Sigmoid colon (tissue), 6 donors: ENCODE measurements at regions not wholly inside any gene's neighbourhood (a gene's known extent, or its start where the extent isn't known, plus 50 kb on each side); places are given as distances from the start of the nearest gene placed in this dataset.

Source experiments
- DNase-seq: peaks from one replicate; pipeline ENCODE4 v3.0.0-alpha.2; 2019
- H3K27ac ChIP-seq, 4 donors: fragments of 200-600 bp; sonication (generic); one replicate each; pipeline ENCODE4 v1.5.1; 2016 to 2019; ENCODE audit warnings: mild to moderate bottlenecking in 1 of 4
- H3K27me3 ChIP-seq, 3 donors: fragments of 200-600 bp; sonication (generic); one replicate each; pipeline ENCODE4 v1.5.1; 2019; ENCODE audit warnings: mild to moderate bottlenecking in 1 of 3
- H3K36me3 ChIP-seq, 4 donors: fragments of 200-600 bp; sonication (generic); one replicate each; pipeline ENCODE4 v1.5.1; 2016 to 2019
- H3K4me1 ChIP-seq, 4 donors: fragments of 200-600 bp; sonication (generic); one replicate each; pipeline ENCODE4 v1.5.1; 2017 to 2019
- H3K4me3 ChIP-seq, 4 donors: fragments of 200-600 bp; sonication (generic); one replicate each; pipeline ENCODE4 v1.5.1; 2017 to 2019; ENCODE audit warnings: mild to moderate bottlenecking in 2 of 4, moderate library complexity in 1 of 4
- H3K9me3 ChIP-seq, 4 donors: fragments of 200-600 bp in 3 of 4; sonication (generic) in 3 of 4; one replicate each; pipeline versions ENCODE4 v1.5.1 to v1.6.1; 2013 to 2019
- EP300 ChIP-seq, 4 donors: sonication (generic); formaldehyde crosslinking; IDR thresholded peaks; one replicate each; pipeline ENCODE4 v1.6.1; 2017; ENCODE audit warnings: antibody characterized with exemption in 4 of 4
- POLR2A ChIP-seq, 2 donors: fragments of 450-650 bp; IDR thresholded peaks; one replicate each; pipeline ENCODE4 v1.6.1; 2016; ENCODE audit warnings: antibody characterized with exemption in 2 of 2, mild to moderate bottlenecking in 2 of 2, moderate library complexity in 2 of 2
- POLR2AphosphoS5 ChIP-seq, 4 donors: sonication (generic); formaldehyde crosslinking; IDR thresholded peaks; one replicate each; pipeline ENCODE4 v1.6.1; 2017; ENCODE audit warnings: antibody characterized with exemption in 4 of 4
- WGBS, 2 donors: extraction: QIAGEN DNeasy Blood & Tissue Kit; methylation state at CpG; one replicate each; pipeline ENCODE4 v1.1.7; 2013; 5-methylcytosine and 5-hydroxymethylcytosine counted together
- intact Hi-C: fragments of 100-400 bp; cut with DNase I; formaldehyde crosslinking; loops from one replicate; pipeline ENCODE4 v1.15.1; 2023
- small RNA-seq, 3 donors: library from RNA; depleted of rRNA; stranded (forward); fragments of <200 nt; gene quantifications; one replicate each; pipeline ENCODE3, GENCODE V24; 2016
- TF ChIP-seq, protein P1 (sequence below), 4 experiments: fragments of 450-650 bp in 3 of 4; fragments of 200-600 bp in 1 of 4; IDR thresholded peaks; one replicate each; pipeline ENCODE4 v1.5.1; 2016 to 2019; ENCODE audit warnings: antibody characterized with exemption in 4 of 4, mild to moderate bottlenecking in 3 of 4, moderate library complexity in 2 of 4
- donor health status: healthy with polysubstance abuse.
- donor health status: healthy.

DNA sequence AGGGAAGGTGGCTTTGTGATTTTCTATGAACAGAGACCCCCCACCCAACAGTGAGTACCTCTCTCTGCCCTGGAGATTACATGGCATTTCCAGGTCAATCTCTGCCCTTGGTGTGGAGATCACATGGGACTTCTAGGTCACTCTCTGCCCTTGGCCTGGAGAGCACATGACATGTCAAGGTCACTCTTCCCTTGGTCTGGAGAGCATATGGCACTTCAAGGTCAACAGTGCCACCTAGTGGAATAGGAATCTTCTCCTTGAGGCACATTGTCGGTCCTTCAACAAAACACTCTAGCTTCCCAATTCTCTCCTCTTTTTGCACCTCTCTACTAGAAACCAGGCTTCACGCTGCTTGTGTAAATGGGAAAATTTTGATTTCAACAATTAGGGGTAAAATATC lies 66.2 kb upstream of the TACR3 start:
- DNase-seq, result no peak
- Histone ChIP-seq H3K4me3 (no peak overlapping the region), H3K9me3 (peaks cover 0 to 3% (median 3%) of the 10 kb centered on the region in 4 donors), H3K4me1 (no peaks in the 10 kb centered on the region), H3K27ac (no peak overlapping the region), H3K36me3 (no peaks in the 10 kb centered on the region), H3K27me3 (no peaks in the 10 kb centered on the region)
- TF ChIP-seq EP300 (IDR thresholded peaks at IDR 0.05), result no peak
- no peak for TF ChIP-seq POLR2AphosphoS5 (IDR thresholded peaks at IDR 0.05)
- no peak for TF ChIP-seq POLR2A (IDR thresholded peaks at IDR 0.05)
- TF ChIP-seq, protein P1, sequence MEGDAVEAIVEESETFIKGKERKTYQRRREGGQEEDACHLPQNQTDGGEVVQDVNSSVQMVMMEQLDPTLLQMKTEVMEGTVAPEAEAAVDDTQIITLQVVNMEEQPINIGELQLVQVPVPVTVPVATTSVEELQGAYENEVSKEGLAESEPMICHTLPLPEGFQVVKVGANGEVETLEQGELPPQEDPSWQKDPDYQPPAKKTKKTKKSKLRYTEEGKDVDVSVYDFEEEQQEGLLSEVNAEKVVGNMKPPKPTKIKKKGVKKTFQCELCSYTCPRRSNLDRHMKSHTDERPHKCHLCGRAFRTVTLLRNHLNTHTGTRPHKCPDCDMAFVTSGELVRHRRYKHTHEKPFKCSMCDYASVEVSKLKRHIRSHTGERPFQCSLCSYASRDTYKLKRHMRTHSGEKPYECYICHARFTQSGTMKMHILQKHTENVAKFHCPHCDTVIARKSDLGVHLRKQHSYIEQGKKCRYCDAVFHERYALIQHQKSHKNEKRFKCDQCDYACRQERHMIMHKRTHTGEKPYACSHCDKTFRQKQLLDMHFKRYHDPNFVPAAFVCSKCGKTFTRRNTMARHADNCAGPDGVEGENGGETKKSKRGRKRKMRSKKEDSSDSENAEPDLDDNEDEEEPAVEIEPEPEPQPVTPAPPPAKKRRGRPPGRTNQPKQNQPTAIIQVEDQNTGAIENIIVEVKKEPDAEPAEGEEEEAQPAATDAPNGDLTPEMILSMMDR (IDR thresholded peaks at IDR 0.05), result no peak
- 80 to 83% methylated on average over 2 of the region's 2 CpGs for WGBS, 2 donors
- intact Hi-C loops, result no loop called here

DNA sequence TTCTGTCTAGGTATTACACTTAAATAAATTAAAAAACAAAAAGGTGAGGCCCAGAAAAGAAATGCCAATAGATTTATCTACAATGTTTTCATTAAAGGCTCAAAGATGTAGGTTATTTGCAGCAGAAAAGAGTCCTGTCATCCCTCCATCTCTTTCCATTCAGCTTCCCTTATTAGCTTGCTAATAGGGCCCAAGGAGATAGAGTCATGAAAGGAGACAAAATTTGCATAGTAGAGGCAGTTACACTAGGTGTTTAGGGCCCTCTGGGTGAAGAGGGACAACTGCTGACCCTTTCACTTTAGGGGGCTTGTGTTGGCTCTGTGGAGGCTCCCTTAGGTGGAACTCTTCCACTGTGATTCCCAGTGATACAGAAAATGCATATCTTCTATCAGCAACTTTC lies 58.4 kb upstream of the TACR3 start:
- intact Hi-C loops, result no loop called here
- TF ChIP-seq POLR2AphosphoS5 (IDR thresholded peaks at IDR 0.05), result no peak
- no peak for TF ChIP-seq EP300 (IDR thresholded peaks at IDR 0.05)
- TF ChIP-seq, protein P1 (IDR thresholded peaks at IDR 0.05), result no peak
- no peak for TF ChIP-seq POLR2A (IDR thresholded peaks at IDR 0.05)
- H3K4me3 ChIP-seq, result no peak overlapping the region
- H3K27me3 ChIP-seq, result no peaks in the 10 kb centered on the region
- DNase-seq, result no peak
- H3K9me3 ChIP-seq, result no peaks in the 10 kb centered on the region
- no peaks in the 10 kb centered on the region for H3K4me1 ChIP-seq
- no peak overlapping the region for H3K27ac ChIP-seq
- H3K36me3 ChIP-seq, result no peaks in the 10 kb centered on the region

DNA sequence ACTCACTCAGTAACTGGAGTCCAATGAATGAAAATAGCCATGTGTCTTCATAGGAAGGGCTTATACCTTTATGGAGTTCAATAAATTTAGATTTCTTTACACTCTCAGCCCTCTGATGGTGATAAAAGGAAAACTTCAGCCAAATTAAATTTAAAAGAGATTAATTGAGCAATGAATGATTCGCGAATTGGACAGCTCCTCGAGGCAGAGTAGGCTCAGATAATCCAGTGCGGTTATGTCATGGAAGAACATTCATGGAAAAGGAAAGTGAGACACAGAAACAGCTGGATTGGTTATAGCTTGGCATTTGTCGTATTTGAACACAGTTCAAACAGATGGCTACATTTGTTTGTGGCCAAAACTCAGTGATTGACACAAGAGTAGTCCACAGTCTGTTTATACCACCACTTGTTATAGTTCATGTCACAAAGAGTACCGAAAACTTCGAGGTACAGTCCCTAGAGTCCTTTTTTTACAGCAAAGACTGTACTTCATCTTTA lies 54.6 kb upstream of the TACR3 start:
- H3K4me1 ChIP-seq, result no peaks in the 10 kb centered on the region
- no peak overlapping the region for H3K4me3 ChIP-seq
- DNase-seq, result no peak
- 68 to 75% methylated on average over 7 of the region's 7 CpGs for WGBS, 2 donors
- H3K27me3 ChIP-seq, result no peaks in the 10 kb centered on the region
- intact Hi-C loops, result no loop called here
- no peak overlapping the region for H3K27ac ChIP-seq
- no peaks in the 10 kb centered on the region for H3K9me3 ChIP-seq
- no peak for TF ChIP-seq POLR2AphosphoS5 (IDR thresholded peaks at IDR 0.05)
- TF ChIP-seq EP300 (IDR thresholded peaks at IDR 0.05), result no peak
- no peak for TF ChIP-seq POLR2A (IDR thresholded peaks at IDR 0.05)
- TF ChIP-seq, protein P1 (IDR thresholded peaks at IDR 0.05), result no peak
- no peaks in the 10 kb centered on the region for H3K36me3 ChIP-seq

DNA sequence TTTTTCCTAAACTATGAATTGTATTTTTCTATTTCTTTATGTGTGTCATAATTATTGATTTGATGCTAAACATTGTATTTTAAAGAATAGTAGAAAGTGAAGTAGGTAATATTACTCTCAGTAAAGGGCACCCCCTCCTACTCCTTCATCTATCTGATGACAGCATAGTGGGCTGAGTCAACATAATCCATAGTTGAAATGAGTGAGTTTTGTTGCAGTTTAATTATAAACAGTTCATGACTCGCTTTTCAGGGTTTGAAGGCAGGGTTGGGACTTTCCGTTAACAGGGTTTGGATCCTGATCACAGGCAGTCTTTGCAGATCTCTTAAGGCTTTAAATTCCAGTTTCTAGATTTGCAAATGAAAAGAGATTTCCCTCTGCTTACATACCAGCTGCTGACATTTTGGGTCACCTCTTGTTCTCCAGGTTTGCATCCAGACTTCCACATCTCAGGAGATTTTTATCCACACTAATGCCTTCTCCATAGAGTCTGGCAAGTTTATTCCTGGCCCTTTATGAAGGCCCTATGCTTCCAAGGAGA lies 54.0 kb upstream of the TACR3 start:
- no peak for TF ChIP-seq EP300 (IDR thresholded peaks at IDR 0.05)
- no peak for TF ChIP-seq POLR2AphosphoS5 (IDR thresholded peaks at IDR 0.05)
- TF ChIP-seq, protein P1 (IDR thresholded peaks at IDR 0.05), result no peak
- intact Hi-C loops, result no loop called here
- H3K4me1 ChIP-seq, result no peaks in the 10 kb centered on the region
- 63 to 76% methylated on average over 2 of the region's 2 CpGs for WGBS, 2 donors
- no peaks in the 10 kb centered on the region for H3K36me3 ChIP-seq
- no peaks in the 10 kb centered on the region for H3K9me3 ChIP-seq
- no peak overlapping the region for H3K4me3 ChIP-seq
- H3K27ac ChIP-seq, result no peak overlapping the region
- no peaks in the 10 kb centered on the region for H3K27me3 ChIP-seq
- DNase-seq, result no peak

Small RNA genes in the stretch of these regions (small RNA-seq; reads per million reads assigned to genes)
- 0 reads per million in 3 donors for gene RNU6-635P
